HAP-1 (cell line): ENCODE measurements at regions not wholly inside any gene's neighbourhood (a gene's known extent, or its start where the extent isn't known, plus 50 kb on each side); places are given as distances from the start of the nearest gene placed in this dataset.

Experiments
- DNase-seq, 2 experiments: peaks; one replicate each; pipeline ENCODE4 v3.0.0-alpha.2; 2016 to 2020; ENCODE audit warnings: low spot score in 2 of 2
- H3K27me3 ChIP-seq: fragments of 250-450 bp; sonication (Bioruptor Pico); 2 replicates; pipeline ENCODE4 v1.5.1; 2020; ENCODE audit warnings: low read depth, mild to moderate bottlenecking, moderate library complexity
- H3K36me3 ChIP-seq: fragments of 250-450 bp; sonication (Bioruptor Pico); replicated peaks from 2 replicates; pipeline ENCODE4 v1.5.1; 2020; ENCODE audit warnings: mild to moderate bottlenecking
- H3K4me1 ChIP-seq: fragments of 250-450 bp; sonication (Bioruptor Pico); 2 replicates; pipeline ENCODE4 v1.5.1; 2020; ENCODE audit warnings: mild to moderate bottlenecking
- H3K4me3 ChIP-seq: fragments of 250-450 bp; sonication (Bioruptor Pico); 2 replicates; pipeline ENCODE4 v1.5.1; 2020; ENCODE audit warnings: mild to moderate bottlenecking, moderate library complexity
- H3K9me3 ChIP-seq: fragments of 250-450 bp; sonication (Bioruptor Pico); 2 replicates; pipeline ENCODE4 v1.5.1; 2020; ENCODE audit warnings: mild to moderate bottlenecking, moderate library complexity
- in situ Hi-C: fragments of 300-500 bp; cut with MboI; formaldehyde crosslinking; loops from 3 replicates; pipeline ENCODE4 v1.14.3; 2020; ENCODE audit warnings: low sequenced_read_pairs, inconsistent platforms, mixed read lengths

DNA sequence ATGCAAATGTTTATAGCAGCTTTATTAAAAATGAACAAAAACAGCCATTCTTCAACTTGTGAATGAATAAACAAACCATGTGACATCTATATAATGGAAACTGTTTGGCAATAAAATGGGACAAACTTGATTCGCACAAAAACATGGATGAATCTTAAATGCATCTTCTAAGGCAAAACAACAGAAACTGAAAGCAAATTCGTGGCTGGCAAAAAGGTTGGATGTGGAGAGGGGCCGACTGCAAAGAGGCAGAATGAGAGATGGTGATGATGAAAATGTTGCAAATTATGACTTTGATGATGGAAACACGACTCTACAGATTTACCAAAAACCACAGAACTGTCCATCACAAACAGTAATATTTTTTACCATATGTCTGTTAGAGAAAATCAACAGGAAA is 327.0 kb upstream of the NR5A2 start:
- Histone ChIP-seq H3K36me3 (no peaks in the 10 kb centered on the region), H3K27me3 (no peaks in the 10 kb centered on the region), H3K4me3 (no peak overlapping the region), H3K9me3 (no peaks in the 10 kb centered on the region), H3K4me1 (no peaks in the 10 kb centered on the region)
- in situ Hi-C loops, result no loop called here
- peak in 1 of 2 experiments; percentile 15 for DNase-seq

DNA sequence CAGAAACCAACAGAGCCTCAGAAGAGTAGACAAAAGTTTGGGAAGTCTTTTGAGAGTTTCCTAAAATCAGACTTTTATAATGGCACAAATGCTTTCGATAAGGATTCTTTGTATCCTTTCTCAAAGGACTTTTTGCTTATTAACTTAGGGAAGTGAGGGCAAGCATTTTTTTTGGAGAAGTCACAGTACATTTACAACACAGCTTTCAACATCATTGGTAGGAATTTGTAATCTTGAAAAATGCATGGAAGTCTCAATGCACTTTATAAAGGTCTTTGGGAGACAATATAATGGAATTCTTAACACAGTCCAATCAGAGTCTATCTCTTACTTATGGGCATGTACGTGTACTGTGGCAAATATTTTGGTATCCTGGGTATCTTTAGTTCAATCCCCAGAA is 325.8 kb upstream of the NR5A2 start:
- Histone ChIP-seq H3K9me3 (no peaks in the 10 kb centered on the region), H3K4me3 (no peak overlapping the region), H3K36me3 (no peaks in the 10 kb centered on the region), H3K4me1 (no peaks in the 10 kb centered on the region), H3K27me3 (no peaks in the 10 kb centered on the region)
- no peak for DNase-seq
- in situ Hi-C loops, result no loop called here

DNA sequence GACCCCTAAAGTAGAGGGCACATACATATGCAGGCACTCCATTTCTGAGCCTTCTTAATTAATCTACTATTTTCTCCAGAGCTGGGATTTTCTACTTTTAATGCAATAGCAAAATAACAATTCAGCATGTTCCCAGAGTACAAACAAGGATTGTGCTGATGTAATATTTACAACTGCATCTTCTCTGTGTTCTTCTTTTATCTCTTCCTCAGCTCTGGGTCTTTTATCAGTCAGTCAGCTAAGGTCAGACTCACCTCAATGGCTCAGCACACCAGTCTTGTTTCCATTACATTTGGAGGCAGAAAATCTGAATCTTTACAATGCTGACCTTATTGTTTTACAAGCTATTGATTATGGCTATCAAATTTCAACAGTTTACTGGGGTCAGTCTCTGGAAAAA is 323.3 kb upstream of the NR5A2 start:
- Histone ChIP-seq H3K4me1 (no peaks in the 10 kb centered on the region), H3K27me3 (no peaks in the 10 kb centered on the region), H3K9me3 (no peaks in the 10 kb centered on the region), H3K36me3 (no peaks in the 10 kb centered on the region), H3K4me3 (no peak overlapping the region)
- in situ Hi-C loops, result no loop called here
- no peak for DNase-seq

DNA sequence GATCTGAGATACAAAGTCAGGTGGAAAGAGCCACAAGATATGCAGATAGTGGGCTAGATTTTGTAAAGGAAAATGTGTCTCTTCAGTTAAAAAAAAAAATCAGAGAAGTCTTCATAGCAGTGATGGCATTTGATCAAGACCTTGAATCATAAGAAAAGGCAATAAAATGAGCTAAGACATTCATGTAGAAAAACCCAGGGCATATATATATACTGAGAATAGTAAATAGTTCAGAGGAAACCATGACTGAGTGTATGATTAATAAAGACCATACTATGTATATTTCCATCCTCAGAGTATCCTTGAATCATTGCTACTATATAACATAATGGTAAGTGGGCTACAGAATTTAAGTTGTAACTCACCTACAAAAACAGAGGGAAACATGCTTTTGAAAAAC is 321.7 kb upstream of the NR5A2 start:
- Histone ChIP-seq H3K27me3 (no peaks in the 10 kb centered on the region), H3K4me1 (no peaks in the 10 kb centered on the region), H3K9me3 (no peaks in the 10 kb centered on the region), H3K4me3 (no peak overlapping the region), H3K36me3 (no peaks in the 10 kb centered on the region)
- DNase-seq, result no peak
- in situ Hi-C loops, result no loop called here

DNA sequence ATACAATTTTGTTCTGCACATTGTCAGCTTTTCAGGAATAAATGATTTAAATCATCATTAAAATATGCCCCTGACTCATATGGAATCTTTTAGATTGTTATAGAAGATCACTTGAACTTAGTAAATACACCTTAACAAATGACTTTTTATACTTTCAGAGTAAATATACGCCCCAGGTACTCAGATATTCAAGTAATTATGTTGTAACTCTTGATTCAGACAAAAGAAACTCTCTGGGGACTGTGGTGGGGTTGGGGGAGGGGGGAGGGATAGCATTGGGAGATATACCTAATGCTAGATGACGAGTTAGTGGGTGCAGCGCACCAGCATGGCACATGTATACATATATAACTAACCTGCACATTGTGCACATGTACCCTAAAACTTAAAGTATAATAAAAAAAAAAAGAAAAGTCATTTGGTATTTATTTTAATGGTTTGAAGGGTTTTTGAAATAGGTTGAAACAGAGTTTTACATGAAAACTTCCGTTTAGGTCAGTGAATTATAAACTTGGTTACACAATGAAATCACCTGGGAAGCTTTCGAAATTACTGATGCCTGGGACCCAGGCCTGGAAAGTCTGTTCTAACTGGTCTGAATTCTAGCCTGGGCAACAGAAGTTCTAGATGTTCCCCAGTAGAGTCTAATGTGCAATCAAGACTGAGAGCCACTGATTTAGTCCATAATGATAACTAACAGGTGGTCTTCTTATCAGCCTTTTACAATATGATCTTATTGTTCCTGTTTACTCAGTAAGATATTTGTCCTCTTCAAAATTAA is 320.5 kb upstream of the NR5A2 start:
- Histone ChIP-seq H3K9me3 (no peaks in the 10 kb centered on the region), H3K4me1 (no peaks in the 10 kb centered on the region), H3K4me3 (no peak overlapping the region), H3K36me3 (no peaks in the 10 kb centered on the region), H3K27me3 (no peaks in the 10 kb centered on the region)
- DNase-seq, result no peak
- in situ Hi-C loops, result no loop called here

DNA sequence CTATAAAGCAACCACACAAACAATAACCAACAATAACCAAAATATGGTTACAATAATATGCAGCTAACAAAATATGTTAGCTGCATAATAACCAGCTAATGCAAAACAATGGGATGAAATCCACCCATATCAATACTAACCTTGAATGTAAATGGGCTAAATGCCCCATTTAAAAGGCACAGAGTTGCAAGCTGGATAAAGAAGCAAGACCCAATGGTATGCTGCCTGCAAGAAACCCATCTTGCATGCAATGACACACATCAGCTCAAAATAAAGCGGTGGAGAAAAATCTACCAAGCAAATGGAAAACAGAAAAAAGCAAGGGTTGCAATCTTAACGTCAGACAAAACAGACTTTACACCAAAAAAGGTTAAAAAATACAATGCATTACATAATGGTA is 316.5 kb upstream of the NR5A2 start:
- Histone ChIP-seq H3K36me3 (no peaks in the 10 kb centered on the region), H3K4me3 (no peak overlapping the region), H3K9me3 (no peaks in the 10 kb centered on the region), H3K4me1 (no peaks in the 10 kb centered on the region), H3K27me3 (no peaks in the 10 kb centered on the region)
- in situ Hi-C loops, result no loop called here
- no peak for DNase-seq

DNA sequence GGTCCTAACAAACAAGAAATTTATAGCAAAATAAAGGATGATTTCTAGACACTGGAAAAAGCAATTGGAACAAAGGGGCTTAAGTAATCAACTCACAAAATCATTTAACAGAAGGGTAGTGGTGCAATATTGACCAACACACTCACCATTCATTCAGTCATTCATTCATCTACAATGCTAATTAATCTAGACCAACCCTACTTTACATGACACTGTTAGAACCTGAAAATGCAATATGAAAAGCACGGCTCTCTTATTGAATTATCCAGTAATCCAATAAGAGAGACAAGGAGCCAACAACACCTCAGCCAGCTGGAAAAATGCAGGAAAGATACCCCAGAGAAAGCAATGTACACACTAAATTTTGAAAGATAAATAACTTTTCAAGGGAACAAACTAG is 310.8 kb upstream of the NR5A2 start:
- H3K27me3 ChIP-seq, result no peaks in the 10 kb centered on the region
- no peaks in the 10 kb centered on the region for H3K9me3 ChIP-seq
- no peaks in the 10 kb centered on the region for H3K36me3 ChIP-seq
- peak; percentile 35 to 77 for DNase-seq
- H3K4me1 ChIP-seq, result peaks cover 13% of the 10 kb centered on the region
- in situ Hi-C loops, result no loop called here
- no peak overlapping the region for H3K4me3 ChIP-seq

DNA sequence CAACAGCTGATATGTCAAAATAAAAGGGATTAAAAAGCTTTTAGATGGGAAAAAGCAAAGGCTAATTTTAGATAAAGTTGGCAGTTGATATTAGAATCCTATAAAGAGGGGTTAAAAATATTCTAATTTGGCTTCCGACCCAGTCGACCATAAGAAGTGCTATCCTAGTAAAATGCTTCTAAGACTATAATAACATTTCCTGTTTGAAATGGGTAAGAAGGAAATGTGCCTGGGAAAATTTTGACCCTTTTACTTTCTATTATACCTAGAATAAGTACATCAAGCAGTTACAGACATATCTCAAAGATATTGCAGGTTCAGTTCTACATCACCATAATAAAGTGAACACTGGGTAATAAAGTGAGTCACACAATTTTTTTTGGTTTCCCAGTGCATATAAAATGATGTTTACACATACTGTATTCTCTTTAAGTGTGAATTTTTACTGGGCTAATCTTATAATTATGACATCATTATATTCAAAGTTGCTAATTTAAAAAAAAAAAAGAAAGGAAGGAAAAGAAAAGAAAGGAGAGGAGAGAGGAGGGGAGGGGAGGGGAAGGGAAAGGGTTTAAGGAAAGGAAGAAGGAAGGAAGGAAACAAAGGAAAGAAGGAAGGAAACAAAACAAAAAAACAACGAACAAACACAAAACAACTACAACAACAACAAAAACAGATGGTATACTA is 308.2 kb upstream of the NR5A2 start:
- no peak for DNase-seq
- no peaks in the 10 kb centered on the region for H3K9me3 ChIP-seq
- H3K4me1 ChIP-seq, result peaks cover 31% of the 10 kb centered on the region
- H3K4me3 ChIP-seq, result no peak overlapping the region
- no peaks in the 10 kb centered on the region for H3K27me3 ChIP-seq
- in situ Hi-C loops, result no loop called here
- H3K36me3 ChIP-seq, result no peaks in the 10 kb centered on the region

DNA sequence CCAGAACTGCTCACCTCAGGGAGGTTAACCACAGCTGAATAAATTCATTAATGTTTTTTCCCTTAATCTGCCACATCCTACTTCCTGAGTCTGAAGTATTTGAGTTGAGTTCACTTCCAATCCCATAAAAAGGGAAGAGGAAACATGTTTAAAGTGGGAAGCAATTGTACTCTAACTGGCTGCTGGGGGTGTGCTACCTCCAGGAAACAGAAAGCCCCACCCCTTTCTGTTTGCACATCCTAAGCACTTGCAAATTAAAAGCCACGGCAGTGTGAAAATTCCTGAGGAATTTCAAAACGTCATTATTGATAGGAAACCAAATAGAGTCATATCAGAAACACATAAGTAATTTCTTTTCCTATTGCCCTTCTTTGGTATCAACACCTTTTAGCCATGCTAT is 307.0 kb upstream of the NR5A2 start:
- Histone ChIP-seq H3K27me3 (no peaks in the 10 kb centered on the region), H3K36me3 (no peaks in the 10 kb centered on the region), H3K4me1 (peaks cover 35% of the 10 kb centered on the region), H3K4me3 (no peak overlapping the region), H3K9me3 (no peaks in the 10 kb centered on the region)
- no peak for DNase-seq
- in situ Hi-C loops, result no loop called here

DNA sequence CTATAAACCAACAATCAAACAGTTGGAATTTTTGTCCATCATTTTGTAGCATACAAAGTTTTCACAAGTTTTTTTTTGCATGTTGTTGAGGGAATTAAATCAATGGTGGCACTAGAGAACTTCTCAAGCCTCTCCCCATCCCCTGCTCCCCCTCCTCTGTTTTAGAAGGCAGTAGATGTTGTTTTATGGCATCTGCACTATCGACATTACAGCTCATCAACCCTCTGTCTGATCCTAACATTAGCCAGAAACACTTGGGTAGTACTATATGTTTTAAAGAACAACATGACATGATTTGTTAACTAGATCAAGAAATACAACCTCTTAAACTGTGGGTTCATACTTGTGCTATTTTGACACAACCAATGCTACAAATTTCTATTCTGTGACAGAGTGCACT is 306.5 kb upstream of the NR5A2 start:
- DNase-seq, result no peak
- Histone ChIP-seq H3K9me3 (no peaks in the 10 kb centered on the region), H3K4me3 (no peak overlapping the region), H3K4me1 (peaks cover 35% of the 10 kb centered on the region), H3K36me3 (no peaks in the 10 kb centered on the region), H3K27me3 (no peaks in the 10 kb centered on the region)
- in situ Hi-C loops, result no loop called here

DNA sequence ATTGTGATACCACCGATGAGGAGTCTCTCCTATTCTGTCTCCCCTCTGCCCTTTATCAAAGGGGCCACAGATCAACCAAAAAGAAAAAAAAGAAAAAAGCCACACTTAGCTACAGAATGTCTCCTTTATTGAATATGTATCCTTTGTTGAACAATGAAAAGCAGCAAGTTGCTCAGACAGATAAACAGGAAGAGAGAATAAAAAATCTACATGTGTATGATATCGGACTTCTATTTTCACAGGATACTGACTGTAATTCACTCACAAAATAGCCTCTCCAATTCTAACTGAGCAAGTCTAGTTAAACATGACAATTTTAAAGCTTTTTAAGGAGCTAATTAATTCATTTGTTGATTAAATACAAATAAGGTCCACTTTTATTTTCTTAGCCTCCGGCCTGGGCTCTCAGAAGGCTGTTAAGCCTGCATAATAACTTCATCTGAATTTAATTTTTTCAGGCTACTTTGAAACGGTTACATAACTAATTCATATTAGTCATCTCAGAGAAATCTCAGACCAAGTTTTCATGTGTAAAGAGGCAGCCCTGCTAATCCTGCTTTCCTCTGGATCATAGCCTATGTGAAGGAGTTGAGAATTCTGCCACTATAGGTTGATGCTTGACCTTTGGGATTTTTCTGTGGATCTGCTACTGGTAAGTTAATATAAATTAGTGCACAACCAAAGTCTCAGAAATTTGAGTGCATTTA is 304.1 kb upstream of the NR5A2 start:
- Histone ChIP-seq H3K4me3 (no peak overlapping the region), H3K9me3 (no peaks in the 10 kb centered on the region), H3K36me3 (no peaks in the 10 kb centered on the region), H3K27me3 (no peaks in the 10 kb centered on the region), H3K4me1 (peaks cover 22% of the 10 kb centered on the region)
- in situ Hi-C loops, result no loop called here
- peak; percentile 17 to 68 for DNase-seq

DNA sequence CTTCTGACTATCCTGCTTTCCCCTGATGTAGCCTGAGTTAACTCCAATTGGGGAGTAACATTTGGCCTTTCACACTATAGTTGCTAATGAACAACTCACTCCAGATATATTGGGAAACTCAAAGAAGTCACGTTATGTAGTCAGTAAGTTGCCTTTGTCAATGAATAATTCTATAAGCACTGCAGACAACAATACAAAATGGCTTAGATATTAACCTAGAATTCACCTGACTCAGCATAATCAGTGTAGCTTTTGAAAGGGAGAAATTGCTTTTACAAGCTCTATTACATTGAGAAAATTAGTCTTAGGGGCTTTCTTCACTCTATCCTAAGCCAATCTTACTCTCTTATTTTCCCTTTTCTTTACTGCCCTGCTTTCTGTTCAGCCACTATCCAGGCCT is 303.5 kb upstream of the NR5A2 start:
- DNase-seq, result no peak
- Histone ChIP-seq H3K4me1 (peaks cover 22% of the 10 kb centered on the region), H3K9me3 (no peaks in the 10 kb centered on the region), H3K36me3 (no peaks in the 10 kb centered on the region), H3K27me3 (no peaks in the 10 kb centered on the region), H3K4me3 (no peak overlapping the region)
- in situ Hi-C loops, result no loop called here

DNA sequence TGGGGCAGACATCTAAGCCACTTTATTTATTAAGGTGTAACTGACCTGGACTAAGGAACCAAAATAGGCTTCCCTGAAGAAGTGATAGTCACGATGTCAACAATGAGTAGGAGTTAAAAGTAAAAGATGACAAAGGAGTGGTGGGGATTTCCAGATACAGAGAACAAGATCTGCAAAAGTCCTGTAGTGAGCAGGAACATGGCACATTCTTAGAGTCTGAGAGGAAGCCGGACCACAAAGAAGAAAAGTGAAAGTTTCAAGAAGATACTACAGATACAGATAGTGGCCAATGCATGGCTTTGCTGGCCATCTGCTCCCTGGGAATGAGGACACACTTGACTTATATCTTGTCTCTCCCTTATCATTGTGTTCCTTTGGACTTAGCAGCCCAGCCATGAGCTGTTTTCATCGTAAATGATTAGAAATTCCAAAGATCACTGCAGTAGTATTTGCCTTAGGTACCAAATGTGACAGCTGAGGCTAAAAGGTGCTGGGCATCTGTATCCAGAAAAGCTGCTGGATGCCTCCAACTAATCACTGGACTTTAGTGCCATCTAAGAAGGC is 302.4 kb upstream of the NR5A2 start:
- Histone ChIP-seq H3K4me3 (no peak overlapping the region), H3K27me3 (no peaks in the 10 kb centered on the region), H3K4me1 (peaks cover 22% of the 10 kb centered on the region), H3K9me3 (no peaks in the 10 kb centered on the region), H3K36me3 (no peaks in the 10 kb centered on the region)
- in situ Hi-C loops, result no loop called here
- DNase-seq, result no peak

DNA sequence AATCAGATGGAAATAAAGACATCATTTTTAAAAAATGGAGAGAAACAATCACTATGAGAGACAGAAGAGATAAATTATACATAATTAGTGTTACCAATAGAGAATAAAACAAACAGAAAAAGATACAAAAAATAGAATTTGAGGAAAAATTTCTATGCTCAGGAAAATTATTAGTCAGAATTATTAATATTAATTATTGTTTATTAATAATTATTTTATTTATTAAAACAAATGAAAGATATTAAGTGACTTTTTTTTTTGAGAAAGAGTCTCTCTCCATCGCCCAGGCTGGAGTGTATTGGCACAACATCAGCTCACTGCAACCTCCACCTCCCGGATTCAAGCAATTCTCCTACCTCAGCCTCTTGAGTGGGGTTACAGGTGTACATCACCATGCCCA is 299.8 kb upstream of the NR5A2 start:
- in situ Hi-C loops, result no loop called here
- H3K27me3 ChIP-seq, result no peaks in the 10 kb centered on the region

More for the DNA sequence above, 299.8 kb upstream of the NR5A2 start:
- Histone ChIP-seq H3K9me3 (no peaks in the 10 kb centered on the region), H3K4me3 (no peak overlapping the region), H3K4me1 (peaks cover 17% of the 10 kb centered on the region), H3K36me3 (no peaks in the 10 kb centered on the region)
- no peak for DNase-seq
